ENCODE measurements at regions not wholly inside any gene's neighbourhood (a gene's known extent, or its start where the extent isn't known, plus 50 kb on each side); places are given as distances from the start of the nearest gene placed in this dataset.

- TF ChIP-seq CTCF (conservative IDR thresholded peaks at IDR 0.05; ENCODE audit: low read length), result no peak
- Histone ChIP-seq H4K20me1 (ENCODE audit: insufficient read depth, low read length) (no peaks in the 10 kb centered on the region), H3K9me2 (ENCODE audit: insufficient read depth, low read length) (no peaks in the 10 kb centered on the region), H3K9me3 (ENCODE audit: low read length) (no peaks in the 10 kb centered on the region), H3K79me2 (ENCODE audit: insufficient read depth, low read depth, low read length) (no peaks in the 10 kb centered on the region), H3K4me3 (ENCODE audit: low read depth, low read length, poor library complexity, severe bottlenecking) (no peak overlapping the region), H3K36me3 (ENCODE audit: insufficient read depth, low read length) (no peaks in the 10 kb centered on the region), H3K27ac (ENCODE audit: low read depth, low read length, poor library complexity, severe bottlenecking) (no peak overlapping the region), H3K4me1 (ENCODE audit: insufficient read depth, low read length, poor library complexity, severe bottlenecking) (peaks cover 22% of the 10 kb centered on the region), H2AFZ (ENCODE audit: low read length) (no peak overlapping the region), H3K4me2 (ENCODE audit: low read length) (no peak overlapping the region)
- POLR2A ChIA-PET, result interaction anchor here (0.5 to 1.1 kb wide), 2 partner anchors 10 to 282 kb away, joined by 3 to 5 read pairs; no protein-coding TSS in a partner anchor
- intact Hi-C loops (cut with micrococcal nuclease; ENCODE audit: unreplicated experiment), result no loop called here
- DNase-seq (ENCODE audit: low spot score), result no peak
- no TSS peak for BruUV-seq (replicated peaks)
- CTCF ChIA-PET (ENCODE audit: unreplicated experiment), result no interaction called here
Measured at GRCh38 chr4:108567831-108568230, 52.5 kb upstream of the RPL34 start.

GRCh38 chr4:108561116-108561515 is 59.3 kb upstream of the RPL34 start:
- no TSS peak for BruUV-seq (replicated peaks)
- CTCF ChIA-PET (ENCODE audit: unreplicated experiment), result no interaction called here
- intact Hi-C loops (cut with micrococcal nuclease; ENCODE audit: unreplicated experiment), result no loop called here
- Histone ChIP-seq H3K9me2 (ENCODE audit: insufficient read depth, low read length) (no peaks in the 10 kb centered on the region), H3K4me1 (ENCODE audit: insufficient read depth, low read length, poor library complexity, severe bottlenecking) (peaks cover 34% of the 10 kb centered on the region), H3K4me3 (ENCODE audit: low read depth, low read length, poor library complexity, severe bottlenecking) (no peak overlapping the region), H3K27ac (ENCODE audit: low read depth, low read length, poor library complexity, severe bottlenecking) (no peak overlapping the region), H3K9me3 (ENCODE audit: low read length) (no peaks in the 10 kb centered on the region), H4K20me1 (ENCODE audit: insufficient read depth, low read length) (no peaks in the 10 kb centered on the region), H3K4me2 (ENCODE audit: low read length) (no peak overlapping the region), H2AFZ (ENCODE audit: low read length) (no peak overlapping the region), H3K36me3 (ENCODE audit: insufficient read depth, low read length) (no peaks in the 10 kb centered on the region), H3K79me2 (ENCODE audit: insufficient read depth, low read depth, low read length) (no peaks in the 10 kb centered on the region)
- POLR2A ChIA-PET, result no interaction called here
- DNase-seq (ENCODE audit: low spot score), result no peak
- TF ChIP-seq CTCF (conservative IDR thresholded peaks at IDR 0.05; ENCODE audit: low read length), result no peak
- no peak for TF ChIP-seq EZH2phosphoT487 (IDR thresholded peaks at IDR 0.05; ENCODE audit: borderline replicate concordance, low read depth, low read length)

- Histone ChIP-seq H3K4me3 (ENCODE audit: low read depth, low read length, poor library complexity, severe bottlenecking) (no peak overlapping the region), H3K9me3 (ENCODE audit: low read length) (no peaks in the 10 kb centered on the region), H4K20me1 (ENCODE audit: insufficient read depth, low read length) (no peaks in the 10 kb centered on the region), H3K36me3 (ENCODE audit: insufficient read depth, low read length) (no peaks in the 10 kb centered on the region), H3K4me2 (ENCODE audit: low read length) (no peak overlapping the region), H3K4me1 (ENCODE audit: insufficient read depth, low read length, poor library complexity, severe bottlenecking) (peaks cover 34% of the 10 kb centered on the region), H3K79me2 (ENCODE audit: insufficient read depth, low read depth, low read length) (no peaks in the 10 kb centered on the region), H3K27ac (ENCODE audit: low read depth, low read length, poor library complexity, severe bottlenecking) (no peak overlapping the region), H2AFZ (ENCODE audit: low read length) (no peak overlapping the region), H3K9me2 (ENCODE audit: insufficient read depth, low read length) (no peaks in the 10 kb centered on the region)
- ChIA-PET CTCF (ENCODE audit: unreplicated experiment) (no interaction called here), POLR2A (interaction anchor here (0.5 to 1.5 kb wide), 2 partner anchors 43 to 568 kb away, joined by 3 to 4 read pairs; no protein-coding TSS in a partner anchor)
- no peak for TF ChIP-seq EZH2phosphoT487 (IDR thresholded peaks at IDR 0.05; ENCODE audit: borderline replicate concordance, low read depth, low read length)
- TF ChIP-seq CTCF (conservative IDR thresholded peaks at IDR 0.05; ENCODE audit: low read length), result no peak
- DNase-seq (ENCODE audit: low spot score), result no peak
- no TSS peak for BruUV-seq (replicated peaks)
- intact Hi-C loops (cut with micrococcal nuclease; ENCODE audit: unreplicated experiment), result no loop called here
Measured at GRCh38 chr4:108560616-108561015, 59.8 kb upstream of the RPL34 start.

Data from OCI-LY7 (cell line).